HEK293T (cell line): ENCODE measurements at regions not wholly inside any gene's neighbourhood (a gene's known extent, or its start where the extent isn't known, plus 50 kb on each side); places are given as distances from the start of the nearest gene placed in this dataset.

Experiments used
- CTCF ChIA-PET: fragments of 350-600 bp; formaldehyde crosslinking; extraction: SDS; loops from one replicate; lab custom pipeline; 2021; ENCODE audit warnings: antibody characterized with exemption, inconsistent platforms; lab: Yijun Ruan, JAX
- POLR2A ChIA-PET: fragments of 350-600 bp; formaldehyde crosslinking; extraction: SDS; loops from one replicate; lab custom pipeline; 2020; ENCODE audit warnings: antibody characterized with exemption, inconsistent platforms; lab: Yijun Ruan, JAX
- DNase-seq: peaks from one replicate; pipeline ENCODE4 v3.0.0; 2012; ENCODE audit warnings: mixed read lengths; ENCODE audit errors: extremely low spot score
- ARNT ChIP-seq: fragments of 450-650 bp; IDR thresholded peaks from 2 replicates; pipeline ENCODE4 v1.6.1; 2017; ENCODE audit warnings: mild to moderate bottlenecking
- BHLHE40 ChIP-seq: fragments of 450-650 bp; IDR thresholded peaks from 2 replicates; pipeline ENCODE4 v1.6.1; 2016; ENCODE audit warnings: mild to moderate bottlenecking, moderate library complexity, borderline replicate concordance
- CTBP1 ChIP-seq: fragments of 450-650 bp; IDR thresholded peaks from 2 replicates; pipeline ENCODE4 v1.6.1; 2016; ENCODE audit warnings: borderline replicate concordance
- ELF4 ChIP-seq: fragments of 450-650 bp; IDR thresholded peaks from 2 replicates; pipeline ENCODE4 v1.6.1; 2017; ENCODE audit warnings: antibody characterized with exemption
- FOXA1 ChIP-seq: fragments of 450-650 bp; IDR thresholded peaks from 2 replicates; pipeline ENCODE4 v1.6.1; 2016; ENCODE audit warnings: mild to moderate bottlenecking
- FOXK2 ChIP-seq: fragments of 450-650 bp; IDR thresholded peaks from 2 replicates; pipeline ENCODE4 v1.6.1; 2016; ENCODE audit warnings: mild to moderate bottlenecking
- FOXM1 ChIP-seq: fragments of 450-650 bp; IDR thresholded peaks from 2 replicates; pipeline ENCODE4 v1.6.1; 2017; ENCODE audit warnings: mild to moderate bottlenecking, borderline replicate concordance
- HDGF ChIP-seq: fragments of 450-650 bp; IDR thresholded peaks from 2 replicates; pipeline ENCODE4 v1.6.1; 2017; ENCODE audit warnings: antibody characterized with exemption, borderline replicate concordance
- L3MBTL2 ChIP-seq: fragments of 450-650 bp; conservative IDR thresholded peaks from 2 replicates; pipeline ENCODE4 v1.6.1; 2016; ENCODE audit warnings: mild to moderate bottlenecking
- LEF1 ChIP-seq: fragments of 450-650 bp; IDR thresholded peaks from 2 replicates; pipeline ENCODE4 v1.6.1; 2017; ENCODE audit warnings: mild to moderate bottlenecking, borderline replicate concordance
- NFRKB ChIP-seq: fragments of 450-650 bp; IDR thresholded peaks from 2 replicates; pipeline ENCODE4 v1.6.1; 2016; ENCODE audit warnings: mild to moderate bottlenecking, moderate library complexity
- SP1 ChIP-seq: fragments of 450-650 bp; IDR thresholded peaks from 2 replicates; pipeline ENCODE4 v1.6.1; 2017
- SUZ12 ChIP-seq: fragments of 450-650 bp; IDR thresholded peaks from 2 replicates; pipeline ENCODE4 v1.6.1; 2016; ENCODE audit warnings: mild to moderate bottlenecking
- TARDBP ChIP-seq: fragments of 450-650 bp; IDR thresholded peaks from 2 replicates; pipeline ENCODE4 v1.6.1; 2016
- ZNF384 ChIP-seq: fragments of 450-650 bp; IDR thresholded peaks from 2 replicates; pipeline ENCODE4 v1.6.1; 2016
- TF ChIP-seq, protein P1 (sequence below): fragments of 450-650 bp; IDR thresholded peaks from 2 replicates; pipeline ENCODE4 v1.6.1; 2016

- POLR2A ChIA-PET: no interaction called here
- DNase-seq: no peak
- CTCF ChIA-PET: interaction anchor here (1.5 kb wide), 1 partner anchor 68 kb away, joined by 3 read pairs; no protein-coding TSS in a partner anchor
- TF ChIP-seq BHLHE40 (no peak), SUZ12 (no peak), FOXM1 (no peak), FOXA1 (no peak)
Measured at GRCh38 chr12:125399489-125399888, 334.3 kb downstream of the AACS start.

GRCh38 chr12:125402874-125403789 lies 337.9 kb downstream of the AACS start:
- TF ChIP-seq HDGF (no peak), CTBP1 (0 out of 2 replicates have a peak, but pooled peaks have one; percentile 28), TARDBP (no peak), ELF4 (no peak), L3MBTL2 (no peak), FOXK2 (no peak)
- CTCF ChIA-PET: interaction anchor here (0.9 kb wide), 1 partner anchor 166 kb away, joined by 4 read pairs; no protein-coding TSS in a partner anchor
- peak; percentile 53 for DNase-seq
- POLR2A ChIA-PET: no interaction called here

DNA sequence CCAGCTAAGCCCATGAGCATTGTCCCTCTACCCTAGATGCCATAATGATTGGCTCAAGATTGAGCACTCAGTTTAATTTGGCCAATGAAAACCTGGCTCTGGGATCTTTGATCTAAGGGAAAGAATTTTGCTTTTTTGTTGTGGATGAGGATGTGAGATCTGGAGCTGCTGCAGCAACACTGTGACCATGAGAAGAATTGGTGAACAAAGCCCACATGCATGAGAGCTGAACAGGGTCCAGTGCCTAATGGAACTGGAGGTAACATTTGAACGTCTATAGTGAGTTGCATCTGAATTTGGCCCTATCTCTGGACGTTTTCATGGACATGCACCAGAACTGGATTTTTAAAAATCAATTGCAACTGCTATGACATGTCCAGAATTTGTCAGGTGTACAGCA lies 338.6 kb downstream of the AACS start:
- ChIA-PET POLR2A (no interaction called here), CTCF (no interaction called here)
- no peak for DNase-seq
- no peak for TF ChIP-seq FOXK2
- TF ChIP-seq ARNT: no peak
- no peak for TF ChIP-seq TARDBP
- TF ChIP-seq ELF4: no peak
- TF ChIP-seq SUZ12: no peak
- TF ChIP-seq NFRKB: no peak
- TF ChIP-seq BHLHE40: no peak
- no peak for TF ChIP-seq ZNF384
- TF ChIP-seq, protein P1, sequence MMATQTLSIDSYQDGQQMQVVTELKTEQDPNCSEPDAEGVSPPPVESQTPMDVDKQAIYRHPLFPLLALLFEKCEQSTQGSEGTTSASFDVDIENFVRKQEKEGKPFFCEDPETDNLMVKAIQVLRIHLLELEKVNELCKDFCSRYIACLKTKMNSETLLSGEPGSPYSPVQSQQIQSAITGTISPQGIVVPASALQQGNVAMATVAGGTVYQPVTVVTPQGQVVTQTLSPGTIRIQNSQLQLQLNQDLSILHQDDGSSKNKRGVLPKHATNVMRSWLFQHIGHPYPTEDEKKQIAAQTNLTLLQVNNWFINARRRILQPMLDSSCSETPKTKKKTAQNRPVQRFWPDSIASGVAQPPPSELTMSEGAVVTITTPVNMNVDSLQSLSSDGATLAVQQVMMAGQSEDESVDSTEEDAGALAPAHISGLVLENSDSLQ: no peak
- no peak for TF ChIP-seq SP1
- TF ChIP-seq HDGF: no peak
- no peak for TF ChIP-seq FOXA1

DNA sequence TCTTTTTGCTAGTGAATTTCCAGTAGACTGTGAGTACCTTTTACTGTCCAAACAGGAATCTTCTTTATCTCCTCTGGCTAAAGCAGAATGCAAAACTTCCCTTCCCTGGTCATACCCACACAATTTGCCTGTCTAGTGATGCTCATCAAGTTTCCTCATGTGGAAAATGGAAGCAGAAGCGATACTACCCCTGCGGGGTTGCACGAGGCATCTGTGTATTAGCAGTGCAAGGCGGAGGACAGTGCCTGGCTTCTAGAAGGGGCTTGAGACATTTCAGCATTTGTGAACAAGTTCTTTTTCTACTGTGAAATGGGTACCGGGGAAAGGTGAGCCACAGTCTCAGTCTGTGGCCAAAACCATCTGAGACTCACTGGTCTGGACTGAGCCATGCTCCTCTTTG lies 340.9 kb downstream of the AACS start:
- TF ChIP-seq NFRKB: no peak
- no peak for TF ChIP-seq LEF1
- TF ChIP-seq FOXK2: no peak
- TF ChIP-seq ELF4: no peak
- TF ChIP-seq ZNF384: no peak
- TF ChIP-seq L3MBTL2: no peak
- TF ChIP-seq SUZ12: no peak
- no peak for TF ChIP-seq FOXA1
- no peak for TF ChIP-seq SP1
- no peak for TF ChIP-seq FOXM1
- no peak for TF ChIP-seq TARDBP
- no peak for TF ChIP-seq HDGF
- TF ChIP-seq, protein P1: no peak
- no peak for TF ChIP-seq BHLHE40
- DNase-seq: no peak
- ChIA-PET POLR2A (no interaction called here), CTCF (no interaction called here)

DNA sequence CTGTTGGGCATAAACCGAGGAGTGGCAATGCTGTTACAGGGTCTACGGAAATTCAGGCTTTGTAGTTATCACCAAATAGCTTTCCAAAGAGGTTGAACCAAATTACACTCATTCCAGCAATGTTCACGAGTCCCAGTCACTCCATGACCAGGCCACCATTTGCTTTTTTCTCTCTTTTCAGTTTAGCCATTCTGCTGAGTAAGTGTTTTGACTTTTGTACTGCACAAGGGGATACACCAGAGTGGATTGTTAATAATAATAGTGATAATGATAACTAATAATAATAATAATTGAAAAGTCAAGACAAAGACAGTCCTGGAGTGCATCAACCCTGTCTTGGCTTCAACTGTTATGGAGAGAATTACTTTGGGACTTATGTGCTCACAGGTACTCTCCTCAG lies 343.5 kb downstream of the AACS start:
- TF ChIP-seq FOXK2 (no peak), ELF4 (no peak), FOXA1 (no peak), BHLHE40 (no peak), SP1 (no peak), FOXM1 (no peak), SUZ12 (no peak), CTBP1 (no peak)
- TF ChIP-seq, protein P1: no peak
- no peak for DNase-seq
- POLR2A ChIA-PET: no interaction called here
- CTCF ChIA-PET: no interaction called here

- TF ChIP-seq FOXM1: no peak
- no peak for TF ChIP-seq HDGF
- TF ChIP-seq FOXA1: no peak
- no peak for TF ChIP-seq BHLHE40
- TF ChIP-seq FOXK2: no peak
- no peak for TF ChIP-seq TARDBP
- CTCF ChIA-PET: no interaction called here
- POLR2A ChIA-PET: no interaction called here
- DNase-seq: no peak
Measured at GRCh38 chr12:125412506-125412905, 347.3 kb downstream of the AACS start.

- POLR2A ChIA-PET: no interaction called here
- no peak for DNase-seq
- TF ChIP-seq NFRKB (no peak), TARDBP (no peak)
- CTCF ChIA-PET: no interaction called here
Measured at GRCh38 chr12:125417446-125417845, 352.2 kb downstream of the AACS start.
